CD4-positive, alpha-beta T cell (primary cell): ENCODE measurements at regions not wholly inside any gene's neighbourhood (a gene's known extent, or its start where the extent isn't known, plus 50 kb on each side); places are given as distances from the start of the nearest gene placed in this dataset.
"Not testable (repeated sequence)": the region's sequence is repeated elsewhere in the genome, so short reads cannot be mapped to it uniquely, and the experiment has no call there.

ENCODE experiments used
- ATAC-seq: fragments of 200-7000 bp; cut with Tn5 transposase; one replicate; pipeline ENCODE4 v1.10.0; 2022; ENCODE audit warnings: mild to moderate bottlenecking; ENCODE audit not compliant: poor library complexity
- CTCF ChIA-PET: fragments of 350-600 bp; sonication (Branson Sonifier 250); formaldehyde crosslinking; loops from one replicate; lab custom pipeline; 2021; ENCODE audit warnings: antibody characterized with exemption, inconsistent platforms; lab: Charles Lee
- POLR2A ChIA-PET: fragments of 350-600 bp; sonication (Branson Sonifier 250); formaldehyde crosslinking; loops from one replicate; lab custom pipeline; 2021; ENCODE audit warnings: antibody characterized with exemption, inconsistent platforms; lab: Charles Lee
- DNase-seq, 14 experiments: peaks; one replicate each; pipeline ENCODE4 v3.0.0-alpha.2; 2013 to 2020; ENCODE audit warnings: mixed read lengths in 2 of 14
- H3K27ac ChIP-seq, 2 donors: one replicate each; pipeline versions ENCODE4 v1.5.1 to v1.7.0; 2013; ENCODE audit warnings: low read length in 2 of 2, low read depth in 1 of 2, mild to moderate bottlenecking in 1 of 2
- H3K27me3 ChIP-seq, 2 experiments: 1 replicate in 1 of 2; 2 replicates in 1 of 2; pipeline versions ENCODE4 v1.6.1 to v1.7.0; 2013; ENCODE audit warnings: low read length in 2 of 2, control low read depth in 1 of 2, mild to moderate bottlenecking in 1 of 2, moderate library complexity in 1 of 2; ENCODE audit not compliant: insufficient read depth in 2 of 2, control insufficient read depth in 1 of 2
- H3K36me3 ChIP-seq: one replicate; pipeline ENCODE4 v1.6.1; 2013; ENCODE audit warnings: low read length, control low read depth; ENCODE audit not compliant: insufficient read depth
- H3K4me1 ChIP-seq: one replicate; pipeline ENCODE4 v1.6.1; 2013; ENCODE audit warnings: low read length, control low read depth; ENCODE audit not compliant: insufficient read depth
- H3K4me3 ChIP-seq: one replicate; pipeline ENCODE4 v1.5.1; 2013; ENCODE audit warnings: mild to moderate bottlenecking, low read length, moderate library complexity
- H3K9me3 ChIP-seq, 2 experiments: 1 replicate in 1 of 2; 2 replicates in 1 of 2; pipeline versions ENCODE4 v1.6.1 to v1.7.0; 2013; ENCODE audit warnings: low read length in 2 of 2, mild to moderate bottlenecking in 2 of 2, control low read depth in 1 of 2, moderate library complexity in 1 of 2; ENCODE audit not compliant: control insufficient read depth in 1 of 2, insufficient read depth in 1 of 2
- H3K27ac Mint-ChIP-seq: one replicate; pipeline ENCODE4 v1.8.0; 2020; ENCODE audit warnings: mixed read lengths
- H3K27me3 Mint-ChIP-seq: one replicate; pipeline ENCODE4 v1.8.0; 2021; ENCODE audit warnings: mixed read lengths
- H3K36me3 Mint-ChIP-seq: one replicate; pipeline ENCODE4 v1.8.0; 2021; ENCODE audit warnings: low read depth, mixed read lengths
- H3K4me1 Mint-ChIP-seq: one replicate; pipeline ENCODE4 v1.8.0; 2021; ENCODE audit warnings: low read depth, mixed read lengths
- H3K4me3 Mint-ChIP-seq: one replicate; pipeline ENCODE4 v1.8.0; 2020; ENCODE audit warnings: mild to moderate bottlenecking, mixed read lengths
- H3K9me3 Mint-ChIP-seq: one replicate; pipeline ENCODE4 v1.8.0; 2020; ENCODE audit warnings: mixed read lengths
- CTCF ChIP-seq: fragments of 200-600 bp; IDR thresholded peaks from one replicate; pipeline ENCODE4 v1.8.0; 2022; ENCODE audit warnings: antibody characterized with exemption, mild to moderate bottlenecking
- intact Hi-C, 2 experiments: fragments of 100-400 bp; cut with DNase I in 1 of 2; cut with micrococcal nuclease in 1 of 2; formaldehyde crosslinking; loops; one replicate each; pipeline versions ENCODE4 v1.15.1 to v1.9.0; 2023 to 2025; cut with DNase I, micrococcal nuclease

GRCh38 chr15:62279041-62279440 is 114.0 kb upstream of the C2CD4B start:
- DNase-seq (no peak), ATAC-seq (no peak)
- no peak overlapping the region for H3K4me3 Mint-ChIP-seq
- TF ChIP-seq CTCF, result no peak
- CTCF ChIA-PET, result no interaction called here
- no peaks in the 10 kb centered on the region for H3K4me1 Mint-ChIP-seq
- Histone ChIP-seq H3K36me3 (no peaks in the 10 kb centered on the region), H3K4me1 (no peaks in the 10 kb centered on the region), H3K27me3 (peaks cover 0 to 8% of the 10 kb centered on the region in 2 experiments), H3K9me3 (no peaks in the 10 kb centered on the region), H3K27ac (no peak overlapping the region), H3K4me3 (no peak overlapping the region)
- H3K36me3 Mint-ChIP-seq, result no peaks in the 10 kb centered on the region
- H3K27me3 Mint-ChIP-seq, result peaks cover 35% of the 10 kb centered on the region
- POLR2A ChIA-PET, result no interaction called here
- H3K9me3 Mint-ChIP-seq, result no peaks in the 10 kb centered on the region
- intact Hi-C loops, result no loop called here
- H3K27ac Mint-ChIP-seq, result no peak overlapping the region

GRCh38 chr15:62280625-62281024 is 115.5 kb upstream of the C2CD4B start:
- Histone ChIP-seq H3K4me1 (no peaks in the 10 kb centered on the region), H3K36me3 (no peaks in the 10 kb centered on the region), H3K27ac (no peak overlapping the region), H3K27me3 (peaks cover 0 to 8% of the 10 kb centered on the region in 2 experiments), H3K9me3 (no peaks in the 10 kb centered on the region), H3K4me3 (no peak overlapping the region)
- Mint-ChIP-seq H3K27me3 (peaks cover 38% of the 10 kb centered on the region), H3K4me3 (no peak overlapping the region), H3K4me1 (no peaks in the 10 kb centered on the region), H3K36me3 (no peaks in the 10 kb centered on the region), H3K27ac (no peak overlapping the region), H3K9me3 (no peaks in the 10 kb centered on the region)
- intact Hi-C loops, result no loop called here
- DNase-seq (no peak), ATAC-seq (no peak)
- TF ChIP-seq CTCF, result no peak
- ChIA-PET CTCF (no interaction called here), POLR2A (no interaction called here)

GRCh38 chr15:62281801-62282200 is 116.7 kb upstream of the C2CD4B start:
- H3K36me3 Mint-ChIP-seq, H3K4me1 Mint-ChIP-seq, H3K4me1 ChIP-seq, H3K4me3 ChIP-seq, intact Hi-C loops, H3K9me3 ChIP-seq, H3K9me3 Mint-ChIP-seq, H3K4me3 Mint-ChIP-seq, H3K27ac ChIP-seq, DNase-seq, H3K27ac Mint-ChIP-seq, ATAC-seq, H3K36me3 ChIP-seq, POLR2A ChIA-PET, CTCF ChIA-PET: not testable (repeated sequence)
- H3K27me3 ChIP-seq, result peaks cover 5 to 11% of the 10 kb centered on the region in 2 experiments
- peaks cover 36% of the 10 kb centered on the region for H3K27me3 Mint-ChIP-seq

- Histone ChIP-seq H3K27me3 (peaks cover 5 to 13% of the 10 kb centered on the region in 2 experiments), H3K4me1 (no peaks in the 10 kb centered on the region), H3K4me3 (no peak overlapping the region), H3K27ac (no peak overlapping the region), H3K9me3 (no peaks in the 10 kb centered on the region), H3K36me3 (no peaks in the 10 kb centered on the region)
- no peaks in the 10 kb centered on the region for H3K4me1 Mint-ChIP-seq
- no peak for ATAC-seq
- H3K27me3 Mint-ChIP-seq, result peaks cover 61% of the 10 kb centered on the region
- H3K9me3 Mint-ChIP-seq, result no peaks in the 10 kb centered on the region
- H3K27ac Mint-ChIP-seq, result no peak overlapping the region
- POLR2A ChIA-PET, result no interaction called here
- CTCF ChIA-PET, result no interaction called here
- TF ChIP-seq CTCF, result no peak
- DNase-seq, result no peak
- intact Hi-C loops, result no loop called here
- no peaks in the 10 kb centered on the region for H3K36me3 Mint-ChIP-seq
- H3K4me3 Mint-ChIP-seq, result no peak overlapping the region
Observed at GRCh38 chr15:62287066-62287857, 122.2 kb upstream of the C2CD4B start.
